ENCODE measurements at regions not wholly inside any gene's neighbourhood (a gene's known extent, or its start where the extent isn't known, plus 50 kb on each side); places are given as distances from the start of the nearest gene placed in this dataset.

DNA sequence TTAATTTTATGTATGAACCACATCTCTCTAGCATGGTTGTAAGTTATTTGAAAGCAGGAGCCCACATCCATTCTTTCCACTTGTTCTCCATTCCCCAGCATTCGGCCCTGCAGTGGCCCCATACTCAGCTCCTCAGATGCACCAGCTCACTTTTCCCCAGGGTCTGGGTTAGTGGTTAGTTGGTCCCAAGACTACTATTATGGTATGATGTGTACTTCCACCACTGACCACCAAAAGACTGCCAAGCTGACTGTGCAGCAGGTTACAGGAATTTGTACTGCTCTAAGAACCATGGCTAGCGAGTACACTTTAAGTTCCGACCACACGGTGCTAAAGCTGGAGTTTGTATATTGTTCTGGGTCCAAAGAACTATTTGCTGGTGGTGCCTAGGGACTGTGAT, 413.6 kb upstream of the TCF4 start:
- H3K27ac Mint-ChIP-seq, result no peak overlapping the region
- H3K27me3 Mint-ChIP-seq, result no peaks in the 10 kb centered on the region
- no peak for DNase-seq
- no peak for ATAC-seq (ENCODE audit: low read depth)
- no peak overlapping the region for H3K4me3 Mint-ChIP-seq
- CTCF ChIA-PET, result no interaction called here
- peaks cover 16% of the 10 kb centered on the region for H3K4me1 Mint-ChIP-seq
- intact Hi-C loops (cut with micrococcal nuclease), result no loop called here
- H3K36me3 Mint-ChIP-seq (ENCODE audit: low read depth), result no peaks in the 10 kb centered on the region
- no peak for TF ChIP-seq CTCF (IDR thresholded peaks at IDR 0.05)
- POLR2A ChIA-PET, result no interaction called here
- no peaks in the 10 kb centered on the region for H3K9me3 Mint-ChIP-seq

GRCh38 chr18:56000041-56000440, 412.0 kb upstream of the TCF4 start:
- TF ChIP-seq CTCF (IDR thresholded peaks at IDR 0.05), result no peak
- Mint-ChIP-seq H3K9me3 (no peaks in the 10 kb centered on the region), H3K27ac (no peak overlapping the region), H3K27me3 (no peaks in the 10 kb centered on the region), H3K4me1 (peaks cover 19% of the 10 kb centered on the region), H3K36me3 (ENCODE audit: low read depth) (no peaks in the 10 kb centered on the region), H3K4me3 (no peak overlapping the region)
- CTCF ChIA-PET, result no interaction called here
- POLR2A ChIA-PET, result no interaction called here
- intact Hi-C loops (cut with micrococcal nuclease), result no loop called here
- DNase-seq, result no peak
- ATAC-seq (ENCODE audit: low read depth), result no peak

GRCh38 chr18:55999641-56000040, 411.6 kb upstream of the TCF4 start:
- no peak for TF ChIP-seq CTCF (IDR thresholded peaks at IDR 0.05)
- ChIA-PET CTCF (no interaction called here), POLR2A (no interaction called here)
- Mint-ChIP-seq H3K4me1 (peaks cover 19% of the 10 kb centered on the region), H3K4me3 (no peak overlapping the region), H3K36me3 (ENCODE audit: low read depth) (no peaks in the 10 kb centered on the region), H3K9me3 (no peaks in the 10 kb centered on the region), H3K27ac (no peak overlapping the region), H3K27me3 (no peaks in the 10 kb centered on the region)
- DNase-seq, result no peak
- intact Hi-C loops (cut with micrococcal nuclease), result loop anchor here (10.0 kb wide), 1 partner anchor 425 kb away; no protein-coding TSS in a partner anchor
- no peak for ATAC-seq (ENCODE audit: low read depth)

- ChIA-PET POLR2A (no interaction called here), CTCF (interaction anchor here (0.9 kb wide), 1 partner anchor 655 kb away, joined by 3 read pairs; no protein-coding TSS in a partner anchor)
- peaks cover 19% of the 10 kb centered on the region for H3K4me1 Mint-ChIP-seq
- no peaks in the 10 kb centered on the region for H3K36me3 Mint-ChIP-seq (ENCODE audit: low read depth)
- no peaks in the 10 kb centered on the region for H3K27me3 Mint-ChIP-seq
- H3K4me3 Mint-ChIP-seq, result no peak overlapping the region
- no peak overlapping the region for H3K27ac Mint-ChIP-seq
- ATAC-seq (ENCODE audit: low read depth), result no peak
- no peaks in the 10 kb centered on the region for H3K9me3 Mint-ChIP-seq
- TF ChIP-seq CTCF (IDR thresholded peaks at IDR 0.05), result no peak
- intact Hi-C loops (cut with micrococcal nuclease), result loop anchor here (10.0 kb wide), 1 partner anchor 426 kb away; no protein-coding TSS in a partner anchor
- no peak for DNase-seq
Observed at GRCh38 chr18:55998801-55999385, 410.9 kb upstream of the TCF4 start.

- no peak for TF ChIP-seq CTCF (IDR thresholded peaks at IDR 0.05)
- peak overlapping the region; percentile 29 for H3K4me3 Mint-ChIP-seq
- ChIA-PET CTCF (interaction anchor here (0.9 kb wide), 1 partner anchor 654 kb away, joined by 3 read pairs; no protein-coding TSS in a partner anchor), POLR2A (no interaction called here)
- intact Hi-C loops (cut with micrococcal nuclease), result loop anchor here (10.0 kb wide), 1 partner anchor 427 kb away; no protein-coding TSS in a partner anchor
- H3K36me3 Mint-ChIP-seq (ENCODE audit: low read depth), result no peaks in the 10 kb centered on the region
- ATAC-seq (ENCODE audit: low read depth) (no peak), DNase-seq (no peak)
- no peaks in the 10 kb centered on the region for H3K9me3 Mint-ChIP-seq
- peak overlapping the region; percentile 10 for H3K27ac Mint-ChIP-seq
- H3K27me3 Mint-ChIP-seq, result no peaks in the 10 kb centered on the region
- H3K4me1 Mint-ChIP-seq, result peaks cover 19% of the 10 kb centered on the region
Observed at GRCh38 chr18:55998071-55998522, 410.1 kb upstream of the TCF4 start.

Data from activated B cell treated with CpG ODN at 0.5 μM for 24 hours (primary cell).